Mesenchymal stem cell (in vitro differentiated cells and primary cell): ENCODE measurements at regions not wholly inside any gene's neighbourhood (a gene's known extent, or its start where the extent isn't known, plus 50 kb on each side); places are given as distances from the start of the nearest gene placed in this dataset.

Source experiments
- DNase-seq: peaks from one replicate; pipeline ENCODE4 v3.0.0-alpha.2; 2013
- H2AFZ ChIP-seq: one replicate; pipeline ENCODE4 v1.6.1; 2013; ENCODE audit warnings: low read depth, mild to moderate bottlenecking, control low read depth, inconsistent platforms, low read length, moderate library complexity
- H2AK5ac ChIP-seq: 2 replicates; pipeline ENCODE4 v1.6.1; 2013; ENCODE audit warnings: low read length, moderate library complexity, mild to moderate bottlenecking, inconsistent platforms; ENCODE audit not compliant: severe bottlenecking
- H2BK120ac ChIP-seq: one replicate; pipeline ENCODE4 v1.6.1; 2013; ENCODE audit warnings: low read depth, mild to moderate bottlenecking, inconsistent platforms, low read length, moderate library complexity
- H2BK12ac ChIP-seq, 2 experiments: one replicate each; pipeline ENCODE4 v1.6.1; 2013; ENCODE audit warnings: inconsistent platforms in 2 of 2, low read length in 2 of 2, mild to moderate bottlenecking in 2 of 2, moderate library complexity in 2 of 2, control low read depth in 1 of 2
- H2BK15ac ChIP-seq: one replicate; pipeline ENCODE4 v1.6.1; 2013; ENCODE audit warnings: mild to moderate bottlenecking, low read depth, inconsistent platforms; ENCODE audit not compliant: poor library complexity, severe bottlenecking
- H2BK5ac ChIP-seq: 2 replicates; pipeline ENCODE4 v1.6.1; 2013; ENCODE audit warnings: low read depth, mild to moderate bottlenecking, low read length, control low read depth, inconsistent platforms; ENCODE audit not compliant: poor library complexity, severe bottlenecking
- H3K14ac ChIP-seq, 2 experiments: one replicate each; pipeline ENCODE4 v1.6.1; 2013; ENCODE audit warnings: inconsistent platforms in 2 of 2, low read length in 2 of 2, control low read depth in 1 of 2, mild to moderate bottlenecking in 1 of 2, moderate library complexity in 1 of 2
- H3K18ac ChIP-seq, 2 experiments: one replicate each; pipeline ENCODE4 v1.6.1; 2013; ENCODE audit warnings: inconsistent platforms in 2 of 2, low read length in 2 of 2, control low read depth in 1 of 2, low read depth in 1 of 2, mild to moderate bottlenecking in 1 of 2
- H3K23ac ChIP-seq, 2 experiments: one replicate each; pipeline ENCODE4 v1.6.1; 2013; ENCODE audit warnings: inconsistent platforms in 2 of 2, low read length in 2 of 2, mild to moderate bottlenecking in 2 of 2, moderate library complexity in 2 of 2, control low read depth in 1 of 2
- H3K27ac ChIP-seq: 2 replicates; pipeline ENCODE4 v1.5.1; 2013; ENCODE audit warnings: mild to moderate bottlenecking, moderate library complexity, low read length, control low read depth, inconsistent platforms; ENCODE audit not compliant: poor library complexity, severe bottlenecking
- H3K27me3 ChIP-seq, 2 experiments: 2 replicates each; pipeline versions ENCODE4 v1.6.1 to v1.7.0; 2013; ENCODE audit warnings: low read length in 2 of 2, mild to moderate bottlenecking in 2 of 2, moderate library complexity in 2 of 2, control low read depth in 1 of 2, inconsistent platforms in 1 of 2; ENCODE audit not compliant: control insufficient read depth in 1 of 2, insufficient read depth in 1 of 2
- H3K36me3 ChIP-seq, 2 experiments: 2 replicates each; pipeline versions ENCODE4 v1.6.1 to v1.7.0; 2013; ENCODE audit warnings: low read length in 2 of 2, control low read depth in 1 of 2, inconsistent platforms in 1 of 2, low read depth in 1 of 2, mild to moderate bottlenecking in 1 of 2; ENCODE audit not compliant: insufficient read depth in 2 of 2, control insufficient read depth in 1 of 2
- H3K4ac ChIP-seq, 2 experiments: one replicate each; pipeline ENCODE4 v1.6.1; 2013; ENCODE audit warnings: inconsistent platforms in 2 of 2, low read length in 2 of 2, mild to moderate bottlenecking in 2 of 2, moderate library complexity in 2 of 2, control low read depth in 1 of 2, low read depth in 1 of 2
- H3K4me1 ChIP-seq: 2 replicates; pipeline ENCODE4 v1.6.1; 2013; ENCODE audit warnings: low read depth, low read length, control low read depth; ENCODE audit not compliant: control insufficient read depth, insufficient read depth
- H3K4me2 ChIP-seq: 2 replicates; pipeline ENCODE4 v1.6.1; 2013; ENCODE audit warnings: low read length, mild to moderate bottlenecking, inconsistent platforms; ENCODE audit not compliant: poor library complexity, severe bottlenecking
- H3K4me3 ChIP-seq, 2 experiments: 2 replicates each; pipeline versions ENCODE4 v1.5.1 to v1.7.0; 2013; ENCODE audit warnings: low read length in 2 of 2, mild to moderate bottlenecking in 2 of 2, control low read depth in 1 of 2, low read depth in 1 of 2; ENCODE audit not compliant: insufficient read depth in 1 of 2
- H3K79me1 ChIP-seq: replicated peaks from 2 replicates; pipeline ENCODE4 v1.6.1; 2013; ENCODE audit warnings: mild to moderate bottlenecking, control low read depth, low read length, inconsistent platforms; ENCODE audit not compliant: poor library complexity, severe bottlenecking
- H3K9ac ChIP-seq: 2 replicates; pipeline ENCODE4 v1.7.0; 2013; ENCODE audit warnings: mild to moderate bottlenecking, low read length, moderate library complexity
- H3K9me3 ChIP-seq: 2 replicates; pipeline ENCODE4 v1.7.0; 2013; ENCODE audit warnings: mild to moderate bottlenecking, low read length; ENCODE audit not compliant: control insufficient read depth
- H4K8ac ChIP-seq: one replicate; pipeline ENCODE4 v1.6.1; 2013; ENCODE audit warnings: inconsistent platforms, mild to moderate bottlenecking, low read length, moderate library complexity
- H4K91ac ChIP-seq: one replicate; pipeline ENCODE4 v1.6.1; 2013; ENCODE audit warnings: mild to moderate bottlenecking, low read length, inconsistent platforms
- WGBS: methylation state at CpG from one replicate; pipeline ENCODE4 v1.1.7; 2013; ENCODE audit warnings: mixed read lengths; 5-methylcytosine and 5-hydroxymethylcytosine counted together

- H3K9me3 ChIP-seq: peaks cover 15% of the 10 kb centered on the region
- no peak overlapping the region for H3K27ac ChIP-seq
- no peaks in the 10 kb centered on the region for H3K79me1 ChIP-seq
- WGBS: 93% methylated on average over 3 of the region's 3 CpGs
- no peak overlapping the region for H3K9ac ChIP-seq
- H4K8ac ChIP-seq: no peak overlapping the region
- no peak overlapping the region for H2BK5ac ChIP-seq
- DNase-seq: no peak
- H2AFZ ChIP-seq: no peak overlapping the region
- no peaks in the 10 kb centered on the region for H3K4me1 ChIP-seq
- H3K4me3 ChIP-seq: no peak overlapping the region
- H3K4ac ChIP-seq: no peak overlapping the region
- H4K91ac ChIP-seq: no peak overlapping the region
- H2BK12ac ChIP-seq: no peak overlapping the region
- no peaks in the 10 kb centered on the region for H3K27me3 ChIP-seq
- H2AK5ac ChIP-seq: no peak overlapping the region
- H3K18ac ChIP-seq: no peak overlapping the region
- no peaks in the 10 kb centered on the region for H3K36me3 ChIP-seq
- H3K14ac ChIP-seq: no peak overlapping the region
- H2BK120ac ChIP-seq: no peak overlapping the region
- no peak overlapping the region for H3K23ac ChIP-seq
- no peak overlapping the region for H3K4me2 ChIP-seq
- H2BK15ac ChIP-seq: no peak overlapping the region
These were observed 224.9 kb upstream of the PCDH7 start for GRCh38 chr4:30495251-30495650.

GRCh38 chr4:30495651-30496310 lies 224.4 kb upstream of the PCDH7 start:
- H3K14ac ChIP-seq: no peak overlapping the region
- no CpG with 5 or more reads among the region's 3 CpGs for WGBS
- peaks cover 12% of the 10 kb centered on the region for H3K9me3 ChIP-seq
- no peak overlapping the region for H3K27ac ChIP-seq
- H2BK12ac ChIP-seq: no peak overlapping the region
- H3K4me3 ChIP-seq: no peak overlapping the region
- H3K79me1 ChIP-seq: no peaks in the 10 kb centered on the region
- no peak overlapping the region for H4K8ac ChIP-seq
- no peak overlapping the region for H3K9ac ChIP-seq
- no peak overlapping the region for H2BK5ac ChIP-seq
- H2BK120ac ChIP-seq: no peak overlapping the region
- no peaks in the 10 kb centered on the region for H3K4me1 ChIP-seq
- H3K27me3 ChIP-seq: no peaks in the 10 kb centered on the region
- DNase-seq: no peak
- no peak overlapping the region for H2AK5ac ChIP-seq
- no peak overlapping the region for H4K91ac ChIP-seq
- no peaks in the 10 kb centered on the region for H3K36me3 ChIP-seq
- no peak overlapping the region for H3K18ac ChIP-seq
- no peak overlapping the region for H3K4me2 ChIP-seq
- no peak overlapping the region for H3K23ac ChIP-seq
- no peak overlapping the region for H2BK15ac ChIP-seq
- no peak overlapping the region for H2AFZ ChIP-seq
- H3K4ac ChIP-seq: no peak overlapping the region

- Histone ChIP-seq H2BK15ac (no peak overlapping the region), H3K27ac (no peak overlapping the region), H3K4me1 (no peaks in the 10 kb centered on the region), H3K79me1 (no peaks in the 10 kb centered on the region), H3K27me3 (no peaks in the 10 kb centered on the region), H3K4me2 (no peak overlapping the region), H2BK120ac (no peak overlapping the region), H3K4me3 (no peak overlapping the region), H3K9ac (no peak overlapping the region), H2AFZ (no peak overlapping the region), H4K91ac (no peak overlapping the region), H4K8ac (no peak overlapping the region), H3K14ac (no peak overlapping the region), H3K4ac (no peak overlapping the region), H3K18ac (no peak overlapping the region), H2AK5ac (no peak overlapping the region), H3K9me3 (peaks cover 6% of the 10 kb centered on the region), H2BK12ac (no peak overlapping the region), H3K23ac (no peak overlapping the region), H2BK5ac (no peak overlapping the region), H3K36me3 (no peaks in the 10 kb centered on the region)
- DNase-seq: no peak
These were observed 208.4 kb upstream of the PCDH7 start for GRCh38 chr4:30511751-30512150.

GRCh38 chr4:30518211-30518610 lies 202.0 kb upstream of the PCDH7 start:
- Histone ChIP-seq H3K36me3 (no peaks in the 10 kb centered on the region), H2BK12ac (no peak overlapping the region), H2BK120ac (no peak overlapping the region), H4K8ac (no peak overlapping the region), H3K79me1 (no peaks in the 10 kb centered on the region), H3K23ac (no peak overlapping the region), H3K27me3 (no peaks in the 10 kb centered on the region), H4K91ac (no peak overlapping the region), H3K14ac (no peak overlapping the region), H2BK15ac (no peak overlapping the region), H2AK5ac (no peak overlapping the region), H3K18ac (no peak overlapping the region), H3K9ac (no peak overlapping the region), H3K9me3 (peaks cover 6% of the 10 kb centered on the region), H2BK5ac (no peak overlapping the region), H3K27ac (no peak overlapping the region), H3K4ac (no peak overlapping the region), H3K4me1 (no peaks in the 10 kb centered on the region), H3K4me3 (no peak overlapping the region), H2AFZ (no peak overlapping the region), H3K4me2 (no peak overlapping the region)
- whole genome bisulfite sequencing: 0% methylated on average over 1 of the region's 2 CpGs
- no peak for DNase-seq
